Testis (tissue), 2 donors: ENCODE measurements at regions not wholly inside any gene's neighbourhood (a gene's known extent, or its start where the extent isn't known, plus 50 kb on each side); places are given as distances from the start of the nearest gene placed in this dataset.

Source experiments
- DNase-seq: peaks from one replicate; pipeline ENCODE4 v3.0.0-alpha.2; 2019
- H3K27ac ChIP-seq, 2 donors: fragments of 200-600 bp; sonication (generic); one replicate each; pipeline ENCODE4 v1.5.1; 2019
- H3K27me3 ChIP-seq: fragments of 200-600 bp; sonication (generic); one replicate; pipeline ENCODE4 v1.5.1; 2019
- H3K36me3 ChIP-seq: fragments of 200-600 bp; sonication (generic); one replicate; pipeline ENCODE4 v1.5.1; 2017; ENCODE audit warnings: low read depth; ENCODE audit errors: missing control alignments
- H3K4me1 ChIP-seq: fragments of 200-600 bp; sonication (generic); one replicate; pipeline ENCODE4 v1.5.1; 2019
- H3K4me3 ChIP-seq, 2 donors: fragments of 200-600 bp; sonication (generic); one replicate each; pipeline ENCODE4 v1.5.1; 2017 to 2019
- H3K9me3 ChIP-seq: fragments of 200-600 bp; sonication (generic); one replicate; pipeline ENCODE4 v1.5.1; 2017
- POLR2A ChIP-seq: fragments of 450-650 bp; IDR thresholded peaks from one replicate; pipeline ENCODE4 v1.6.1; 2017; ENCODE audit warnings: antibody characterized with exemption, mild to moderate bottlenecking, moderate library complexity
- WGBS, 2 donors: methylation state at CpG; one replicate each; pipeline ENCODE4 v1.1.5; 2018; 5-methylcytosine and 5-hydroxymethylcytosine counted together
- intact Hi-C: fragments of 100-400 bp; cut with DNase I; formaldehyde crosslinking; loops from one replicate; pipeline ENCODE4 v1.15.1; 2023; ENCODE audit warnings: low total_unique reads
- TF ChIP-seq, protein P1 (sequence below), 3 experiments: fragments of 450-650 bp in 2 of 3; fragments of 200-600 bp in 1 of 3; sonication (generic) in 1 of 3; IDR thresholded peaks; one replicate each; pipeline ENCODE4 v1.5.1; 2016 to 2019; ENCODE audit warnings: antibody characterized with exemption in 3 of 3, mild to moderate bottlenecking in 2 of 3, moderate library complexity in 1 of 3

- DNase-seq, result no peak
- Histone ChIP-seq H3K27me3 (no peaks in the 10 kb centered on the region), H3K9me3 (no peaks in the 10 kb centered on the region), H3K4me1 (peaks cover 16% of the 10 kb centered on the region), H3K36me3 (no peaks in the 10 kb centered on the region), H3K27ac (no peak overlapping the region), H3K4me3 (no peak overlapping the region)
- TF ChIP-seq, protein P1, sequence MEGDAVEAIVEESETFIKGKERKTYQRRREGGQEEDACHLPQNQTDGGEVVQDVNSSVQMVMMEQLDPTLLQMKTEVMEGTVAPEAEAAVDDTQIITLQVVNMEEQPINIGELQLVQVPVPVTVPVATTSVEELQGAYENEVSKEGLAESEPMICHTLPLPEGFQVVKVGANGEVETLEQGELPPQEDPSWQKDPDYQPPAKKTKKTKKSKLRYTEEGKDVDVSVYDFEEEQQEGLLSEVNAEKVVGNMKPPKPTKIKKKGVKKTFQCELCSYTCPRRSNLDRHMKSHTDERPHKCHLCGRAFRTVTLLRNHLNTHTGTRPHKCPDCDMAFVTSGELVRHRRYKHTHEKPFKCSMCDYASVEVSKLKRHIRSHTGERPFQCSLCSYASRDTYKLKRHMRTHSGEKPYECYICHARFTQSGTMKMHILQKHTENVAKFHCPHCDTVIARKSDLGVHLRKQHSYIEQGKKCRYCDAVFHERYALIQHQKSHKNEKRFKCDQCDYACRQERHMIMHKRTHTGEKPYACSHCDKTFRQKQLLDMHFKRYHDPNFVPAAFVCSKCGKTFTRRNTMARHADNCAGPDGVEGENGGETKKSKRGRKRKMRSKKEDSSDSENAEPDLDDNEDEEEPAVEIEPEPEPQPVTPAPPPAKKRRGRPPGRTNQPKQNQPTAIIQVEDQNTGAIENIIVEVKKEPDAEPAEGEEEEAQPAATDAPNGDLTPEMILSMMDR (IDR thresholded peaks at IDR 0.05), result no peak
- no peak for TF ChIP-seq POLR2A
- intact Hi-C loops, result no loop called here
- 89 to 100% methylated on average over 1 of the region's 1 CpG for WGBS, 2 donors
These were observed 245.9 kb downstream of the NSUN3 start for GRCh38 chr3:94308767-94309166.

DNA sequence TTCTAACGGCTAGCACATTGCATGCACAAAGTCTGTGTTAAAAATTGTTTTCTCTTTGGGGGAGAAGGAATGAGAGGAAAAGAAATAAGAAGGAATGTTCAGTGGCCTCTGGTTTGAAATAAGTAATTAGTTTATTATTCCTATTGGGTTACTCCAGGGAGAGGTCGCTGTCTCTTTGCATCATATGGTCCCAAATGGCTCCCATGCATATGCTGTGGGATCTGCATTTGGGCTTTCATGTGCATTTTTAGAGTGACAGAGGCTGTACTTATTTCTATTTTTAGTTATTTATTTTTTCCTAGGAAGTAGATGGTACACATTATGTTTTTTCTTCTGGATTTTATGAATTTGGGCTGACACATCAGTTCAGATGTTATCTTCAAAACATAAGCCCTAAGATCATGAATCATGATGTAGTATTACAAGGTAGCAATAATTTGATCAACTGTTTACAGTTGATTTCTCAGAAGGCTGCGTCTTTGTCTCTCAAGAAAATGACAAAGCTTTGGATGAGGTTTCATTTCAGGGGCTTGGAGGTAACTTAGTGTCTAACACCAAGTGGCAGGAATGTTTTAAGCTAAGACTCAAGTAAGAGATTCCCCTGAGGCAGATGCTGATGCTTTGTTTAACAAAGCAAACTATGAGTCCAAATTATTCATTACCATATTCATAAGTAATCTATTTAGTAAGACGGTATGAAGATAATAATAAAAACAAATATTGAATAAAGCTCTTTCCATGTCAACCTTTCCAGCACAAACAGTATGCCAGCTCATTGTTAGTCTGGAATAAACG lies 247.7 kb downstream of the NSUN3 start:
- H3K4me3 ChIP-seq, result no peak overlapping the region
- no peak for TF ChIP-seq POLR2A
- TF ChIP-seq, protein P1 (IDR thresholded peaks at IDR 0.05), result no peak
- H3K36me3 ChIP-seq, result no peaks in the 10 kb centered on the region
- H3K27ac ChIP-seq, result no peak overlapping the region
- peaks cover 4% of the 10 kb centered on the region for H3K4me1 ChIP-seq
- intact Hi-C loops, result no loop called here
- H3K27me3 ChIP-seq, result no peaks in the 10 kb centered on the region
- no peak for DNase-seq
- WGBS, 2 donors, result 64 to 75% methylated on average over 5 of the region's 5 CpGs
- no peaks in the 10 kb centered on the region for H3K9me3 ChIP-seq

- peaks cover 4% of the 10 kb centered on the region for H3K4me1 ChIP-seq
These were observed 248.8 kb downstream of the NSUN3 start for GRCh38 chr3:94311651-94312050.

DNA sequence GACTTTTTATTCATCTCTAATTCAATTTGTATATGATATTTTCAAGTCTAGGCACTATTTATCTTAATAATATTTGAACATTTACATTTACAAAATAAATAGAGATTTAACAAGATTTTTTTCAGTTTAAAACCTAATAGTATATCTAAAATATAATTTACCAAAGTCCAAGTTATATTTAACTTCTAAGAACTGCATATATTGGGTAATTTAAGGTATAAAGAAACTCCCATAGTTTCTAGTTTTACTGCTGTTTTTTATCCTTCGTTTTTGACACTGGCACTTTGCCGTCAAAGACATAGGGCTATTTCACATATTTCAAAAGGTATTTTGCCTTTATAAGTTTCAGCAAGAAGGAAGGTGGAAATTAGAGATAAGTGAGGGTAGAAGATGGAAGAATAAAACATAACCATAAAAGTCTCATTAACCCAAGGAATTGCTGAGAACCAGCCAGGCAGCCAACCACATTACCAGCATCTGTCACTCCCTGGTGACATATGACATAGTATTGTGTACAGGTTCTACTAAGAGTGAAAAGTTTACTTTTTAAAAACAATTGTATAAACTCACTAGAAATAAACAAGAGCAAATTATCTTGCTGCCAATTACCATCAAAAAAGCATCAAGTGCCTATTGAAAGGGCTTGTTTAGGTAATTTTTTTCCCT lies 251.5 kb downstream of the NSUN3 start:
- H3K4me3 ChIP-seq, result no peak overlapping the region
- H3K4me1 ChIP-seq, result no peaks in the 10 kb centered on the region
- 87 to 94% methylated on average over 2 of the region's 2 CpGs for WGBS, 2 donors
- no peaks in the 10 kb centered on the region for H3K27me3 ChIP-seq
- no peak for TF ChIP-seq POLR2A
- TF ChIP-seq, protein P1 (IDR thresholded peaks at IDR 0.05), result no peak
- H3K9me3 ChIP-seq, result no peaks in the 10 kb centered on the region
- H3K27ac ChIP-seq, result no peak overlapping the region
- intact Hi-C loops, result no loop called here
- DNase-seq, result no peak
- H3K36me3 ChIP-seq, result no peaks in the 10 kb centered on the region

More at GRCh38 chr3:94311651-94312050, 248.8 kb downstream of the NSUN3 start:
- intact Hi-C loops, result no loop called here
- H3K9me3 ChIP-seq, result no peaks in the 10 kb centered on the region
- H3K27ac ChIP-seq, result no peak overlapping the region
- no peak for DNase-seq
- H3K4me3 ChIP-seq, result no peak overlapping the region
- WGBS, 2 donors, result 37 to 41% methylated on average over 3 of the region's 3 CpGs
- no peaks in the 10 kb centered on the region for H3K36me3 ChIP-seq
- no peaks in the 10 kb centered on the region for H3K27me3 ChIP-seq
- TF ChIP-seq, protein P1 (IDR thresholded peaks at IDR 0.05), result no peak
- no peak for TF ChIP-seq POLR2A
